ENCODE measurements at regions not wholly inside any gene's neighbourhood (a gene's known extent, or its start where the extent isn't known, plus 50 kb on each side); places are given as distances from the start of the nearest gene placed in this dataset.

- TF ChIP-seq CTCF (tag by site-specific recombination; IDR thresholded peaks at IDR 0.05) (no peak), ZNF560 (tag by site-specific recombination; IDR thresholded peaks at IDR 0.05; ENCODE audit: borderline replicate concordance) (no peak), OSR2 (tag by site-specific recombination; IDR thresholded peaks at IDR 0.05) (no peak), ZNF76 (tag by site-specific recombination; IDR thresholded peaks at IDR 0.05; ENCODE audit: borderline replicate concordance, low read depth) (no peak), ZSCAN30 (tag by site-specific recombination; IDR thresholded peaks at IDR 0.05) (no peak), ZNF302 (tag by site-specific recombination; IDR thresholded peaks at IDR 0.05; ENCODE audit: low read depth) (no peak), ZBTB44 (tag by site-specific recombination; IDR thresholded peaks at IDR 0.05) (no peak), ZNF449 (tag by site-specific recombination; IDR thresholded peaks at IDR 0.05) (no peak), PBX3 (CRISPR knock-in tag; IDR thresholded peaks at IDR 0.05) (no peak), ZNF23 (tag by site-specific recombination; IDR thresholded peaks at IDR 0.05; ENCODE audit: borderline replicate concordance) (no peak), ZNF239 (tag by site-specific recombination; IDR thresholded peaks at IDR 0.05) (no peak), ZNF10 (tag by site-specific recombination; IDR thresholded peaks at IDR 0.05) (no peak), ZFP3 (tag by site-specific recombination; IDR thresholded peaks at IDR 0.05; ENCODE audit: low read depth) (no peak), ZNF600 (tag by site-specific recombination; IDR thresholded peaks at IDR 0.05) (no peak)
Observed at GRCh38 chr7:21305455-21306235, 122.2 kb upstream of the SP4 start.

Measured in HEK293 (cell line).